ENCODE measurements at regions not wholly inside any gene's neighbourhood (a gene's known extent, or its start where the extent isn't known, plus 50 kb on each side); places are given as distances from the start of the nearest gene placed in this dataset.

DNA sequence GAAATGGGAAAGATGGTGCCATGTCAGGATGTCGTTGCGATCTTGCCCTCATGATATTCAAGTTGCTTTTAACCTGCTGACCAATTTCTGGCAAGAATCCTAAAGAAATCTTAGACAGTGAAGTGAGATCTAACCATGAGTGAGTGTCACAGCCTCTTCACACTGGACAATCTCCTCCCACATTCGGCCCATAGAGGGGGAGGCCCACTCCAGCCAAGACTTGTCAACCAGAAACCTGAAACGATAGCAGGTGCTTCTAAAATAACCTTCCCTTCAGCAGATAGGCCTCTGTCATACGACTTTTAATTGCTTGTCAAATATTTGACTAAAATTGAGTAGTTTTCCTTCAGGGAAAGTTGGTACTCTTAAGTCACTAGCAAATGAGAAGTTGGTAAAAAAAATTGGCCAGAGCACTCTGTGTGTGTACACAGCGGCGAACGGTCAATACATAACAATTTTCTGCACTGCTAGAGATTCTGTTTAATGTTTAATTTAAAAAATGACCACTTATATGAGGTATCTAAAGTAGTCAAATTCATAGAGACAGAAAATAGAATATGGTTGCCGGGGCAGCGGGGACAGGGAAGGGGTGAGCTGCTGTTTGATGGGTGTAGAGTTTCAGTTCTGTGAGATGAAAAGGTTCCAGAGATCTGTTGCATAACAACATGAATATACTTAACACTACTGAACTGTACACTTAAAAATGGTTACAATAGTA is 110.2 kb downstream of the VAPA start:
- DNase-seq, result no peak
- no peak overlapping the region for H3K27ac ChIP-seq (ENCODE audit: low read length)
- H3K27me3 ChIP-seq (replicated peaks in 1 of 2; ENCODE audit: control insufficient read depth in 2 of 2, extremely low read depth in 1 of 2, insufficient read depth in 2 of 2, low read length in 1 of 2), result no peaks in the 10 kb centered on the region
- H3K9me3 Mint-ChIP-seq, result no peaks in the 10 kb centered on the region
- no peak overlapping the region for H3K4me3 Mint-ChIP-seq
- WGBS (ENCODE audit: insufficient coverage), result 50% methylated on average over 1 of the region's 10 CpGs
- no peak for ATAC-seq (replicated peaks in 1 of 4)
- H3K4me1 ChIP-seq (ENCODE audit: control insufficient read depth in 1 of 2, extremely low read depth in 1 of 2, insufficient read depth in 2 of 2, low read length in 2 of 2), result peaks cover 0 to 3% of the 10 kb centered on the region in 2 experiments
- POLR2A ChIA-PET, result no interaction called here
- H3K36me3 ChIP-seq (ENCODE audit: control insufficient read depth in 2 of 2, extremely low read depth in 1 of 2, insufficient read depth in 1 of 2, low read length in 1 of 2), result no peaks in the 10 kb centered on the region
- H3K36me3 Mint-ChIP-seq, result no peaks in the 10 kb centered on the region
- no peaks in the 10 kb centered on the region for H3K4me1 Mint-ChIP-seq
- CTCF ChIA-PET, result no interaction called here
- H3K4me3 ChIP-seq (ENCODE audit: control insufficient read depth in 1 of 2, extremely low read depth in 1 of 2, low read length in 1 of 2), result no peak overlapping the region
- no peak overlapping the region for H3K27ac Mint-ChIP-seq
- no peaks in the 10 kb centered on the region for H3K27me3 Mint-ChIP-seq
- no peaks in the 10 kb centered on the region for H3K9me3 ChIP-seq

- H3K27ac ChIP-seq (ENCODE audit: low read length), result no peak overlapping the region
- Mint-ChIP-seq H3K27ac (no peak overlapping the region), H3K27me3 (peaks cover 0 to 4% of the 10 kb centered on the region in 2 donors), H3K4me1 (no peaks in the 10 kb centered on the region), H3K9me3 (no peaks in the 10 kb centered on the region), H3K36me3 (no peaks in the 10 kb centered on the region), H3K4me3 (no peak overlapping the region)
- no peak overlapping the region for H3K4me3 ChIP-seq (ENCODE audit: control insufficient read depth in 1 of 2, extremely low read depth in 1 of 2, low read length in 1 of 2)
- no peak for DNase-seq
- no peaks in the 10 kb centered on the region for H3K36me3 ChIP-seq (ENCODE audit: control insufficient read depth in 2 of 2, extremely low read depth in 1 of 2, insufficient read depth in 1 of 2, low read length in 1 of 2)
- ChIA-PET POLR2A (no interaction called here), CTCF (no interaction called here)
- no peak for ATAC-seq (replicated peaks in 1 of 4)
- no peaks in the 10 kb centered on the region for H3K9me3 ChIP-seq
- H3K4me1 ChIP-seq (ENCODE audit: control insufficient read depth in 1 of 2, extremely low read depth in 1 of 2, insufficient read depth in 2 of 2, low read length in 2 of 2), result no peaks in the 10 kb centered on the region
- peaks cover 0 to 11% of the 10 kb centered on the region in 2 experiments for H3K27me3 ChIP-seq (replicated peaks in 1 of 2; ENCODE audit: control insufficient read depth in 2 of 2, extremely low read depth in 1 of 2, insufficient read depth in 2 of 2, low read length in 1 of 2)
- WGBS (ENCODE audit: insufficient coverage), result 79% methylated on average over 6 of the region's 15 CpGs
These were observed 112.2 kb downstream of the VAPA start for GRCh38 chr18:10025711-10026670.

DNA sequence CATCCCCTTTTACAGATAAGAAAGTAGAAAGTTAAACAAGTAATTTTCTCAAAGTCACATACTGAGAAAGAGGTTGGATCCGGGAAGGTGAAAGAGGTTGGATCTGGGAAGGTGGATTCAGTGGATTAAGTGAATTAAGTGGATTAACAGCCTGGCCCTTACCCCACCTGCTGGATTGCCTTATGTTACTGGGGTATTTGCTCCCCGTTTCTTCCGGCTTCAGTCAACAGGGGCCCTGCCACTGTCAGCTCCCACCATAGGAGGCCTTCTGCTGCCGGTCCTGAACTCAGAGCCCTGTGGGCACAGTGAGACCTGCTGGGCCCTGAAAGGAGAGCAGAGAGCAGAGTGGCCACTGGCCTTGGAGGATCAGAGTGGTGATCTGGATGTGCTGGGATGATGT is 113.2 kb downstream of the VAPA start:
- H3K27me3 ChIP-seq (replicated peaks in 1 of 2; ENCODE audit: control insufficient read depth in 2 of 2, extremely low read depth in 1 of 2, insufficient read depth in 2 of 2, low read length in 1 of 2), result peaks cover 0 to 20% of the 10 kb centered on the region in 2 experiments
- Mint-ChIP-seq H3K9me3 (no peaks in the 10 kb centered on the region), H3K27me3 (peaks cover 0 to 13% of the 10 kb centered on the region in 2 donors), H3K36me3 (no peaks in the 10 kb centered on the region), H3K4me1 (no peaks in the 10 kb centered on the region), H3K4me3 (no peak overlapping the region), H3K27ac (no peak overlapping the region)
- POLR2A ChIA-PET, result no interaction called here
- CTCF ChIA-PET, result no interaction called here
- peaks cover 0 to under 1% of the 10 kb centered on the region in 2 experiments for H3K4me1 ChIP-seq (ENCODE audit: control insufficient read depth in 1 of 2, extremely low read depth in 1 of 2, insufficient read depth in 2 of 2, low read length in 2 of 2)
- H3K9me3 ChIP-seq, result no peaks in the 10 kb centered on the region
- H3K4me3 ChIP-seq (ENCODE audit: control insufficient read depth in 1 of 2, extremely low read depth in 1 of 2, low read length in 1 of 2), result no peak overlapping the region
- DNase-seq (no peak), ATAC-seq (replicated peaks in 1 of 4) (no peak)
- 96% methylated on average over 3 of the region's 4 CpGs for WGBS (ENCODE audit: insufficient coverage)
- H3K36me3 ChIP-seq (ENCODE audit: control insufficient read depth in 2 of 2, extremely low read depth in 1 of 2, insufficient read depth in 1 of 2, low read length in 1 of 2), result no peaks in the 10 kb centered on the region
- H3K27ac ChIP-seq (ENCODE audit: low read length), result no peak overlapping the region

- H3K4me1 Mint-ChIP-seq, result no peaks in the 10 kb centered on the region
- DNase-seq, result no peak
- H3K4me1 ChIP-seq (ENCODE audit: control insufficient read depth in 1 of 2, extremely low read depth in 1 of 2, insufficient read depth in 2 of 2, low read length in 2 of 2), result peaks cover 0 to 4% of the 10 kb centered on the region in 2 experiments
- no peaks in the 10 kb centered on the region for H3K9me3 ChIP-seq
- WGBS (ENCODE audit: insufficient coverage), result 96% methylated on average over 3 of the region's 3 CpGs
- POLR2A ChIA-PET, result no interaction called here
- H3K4me3 ChIP-seq (ENCODE audit: control insufficient read depth in 1 of 2, extremely low read depth in 1 of 2, low read length in 1 of 2), result no peak overlapping the region
- H3K36me3 ChIP-seq (ENCODE audit: control insufficient read depth in 2 of 2, extremely low read depth in 1 of 2, insufficient read depth in 1 of 2, low read length in 1 of 2), result no peaks in the 10 kb centered on the region
- CTCF ChIA-PET, result no interaction called here
- ATAC-seq (replicated peaks in 1 of 4), result no peak
- H3K27ac ChIP-seq (ENCODE audit: low read length), result no peak overlapping the region
- no peak overlapping the region for H3K27ac Mint-ChIP-seq
- peaks cover 0 to 14% of the 10 kb centered on the region in 2 donors for H3K27me3 Mint-ChIP-seq
- H3K9me3 Mint-ChIP-seq, result no peaks in the 10 kb centered on the region
- no peak overlapping the region for H3K4me3 Mint-ChIP-seq
- H3K27me3 ChIP-seq (replicated peaks in 1 of 2; ENCODE audit: control insufficient read depth in 2 of 2, extremely low read depth in 1 of 2, insufficient read depth in 2 of 2, low read length in 1 of 2), result peaks cover 0 to 24% of the 10 kb centered on the region in 2 experiments
- H3K36me3 Mint-ChIP-seq, result no peaks in the 10 kb centered on the region
These were observed 113.6 kb downstream of the VAPA start for GRCh38 chr18:10027461-10027860.

DNA sequence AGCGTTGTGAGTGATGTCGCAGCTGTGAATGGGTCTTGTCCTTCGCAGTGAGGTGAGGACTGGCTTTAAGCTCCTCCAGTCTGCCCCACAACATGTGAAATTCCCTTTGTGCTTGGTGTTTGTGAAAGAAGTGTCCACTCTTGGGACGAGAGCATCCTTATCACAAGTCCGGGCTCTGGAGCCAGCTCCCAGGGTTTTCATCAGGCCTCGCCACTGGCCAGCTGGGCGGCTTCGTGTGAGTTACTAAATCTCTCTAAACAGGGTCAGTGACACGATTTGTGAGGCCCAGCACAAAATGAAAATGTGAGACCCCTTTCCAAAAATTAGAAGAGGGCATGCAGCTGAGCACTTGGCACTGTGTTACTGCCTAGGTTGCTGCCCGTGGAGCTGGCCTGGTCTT is 115.9 kb downstream of the VAPA start:
- H3K9me3 Mint-ChIP-seq, result no peaks in the 10 kb centered on the region
- WGBS (ENCODE audit: insufficient coverage), result 79% methylated on average over 10 of the region's 10 CpGs
- H3K27ac Mint-ChIP-seq, result no peak overlapping the region
- H3K4me1 ChIP-seq (ENCODE audit: control insufficient read depth in 1 of 2, extremely low read depth in 1 of 2, insufficient read depth in 2 of 2, low read length in 2 of 2), result peaks cover 2 to 4% of the 10 kb centered on the region in 2 experiments
- H3K36me3 ChIP-seq (ENCODE audit: control insufficient read depth in 2 of 2, extremely low read depth in 1 of 2, insufficient read depth in 1 of 2, low read length in 1 of 2), result no peaks in the 10 kb centered on the region
- H3K4me3 Mint-ChIP-seq, result no peak overlapping the region
- H3K27ac ChIP-seq (ENCODE audit: low read length), result no peak overlapping the region
- no peak for ATAC-seq (replicated peaks in 1 of 4)
- ChIA-PET POLR2A (no interaction called here), CTCF (no interaction called here)
- DNase-seq, result no peak
- H3K4me3 ChIP-seq (ENCODE audit: control insufficient read depth in 1 of 2, extremely low read depth in 1 of 2, low read length in 1 of 2), result no peak overlapping the region
- peaks cover 4 to 8% (median 5%) of the 10 kb centered on the region in 3 donors for H3K4me1 Mint-ChIP-seq
- H3K9me3 ChIP-seq, result no peaks in the 10 kb centered on the region
- H3K36me3 Mint-ChIP-seq, result no peaks in the 10 kb centered on the region
- peaks cover 5 to 27% of the 10 kb centered on the region in 2 donors for H3K27me3 Mint-ChIP-seq
- peaks cover 0 to 31% of the 10 kb centered on the region in 2 experiments for H3K27me3 ChIP-seq (replicated peaks in 1 of 2; ENCODE audit: control insufficient read depth in 2 of 2, extremely low read depth in 1 of 2, insufficient read depth in 2 of 2, low read length in 1 of 2)

DNA sequence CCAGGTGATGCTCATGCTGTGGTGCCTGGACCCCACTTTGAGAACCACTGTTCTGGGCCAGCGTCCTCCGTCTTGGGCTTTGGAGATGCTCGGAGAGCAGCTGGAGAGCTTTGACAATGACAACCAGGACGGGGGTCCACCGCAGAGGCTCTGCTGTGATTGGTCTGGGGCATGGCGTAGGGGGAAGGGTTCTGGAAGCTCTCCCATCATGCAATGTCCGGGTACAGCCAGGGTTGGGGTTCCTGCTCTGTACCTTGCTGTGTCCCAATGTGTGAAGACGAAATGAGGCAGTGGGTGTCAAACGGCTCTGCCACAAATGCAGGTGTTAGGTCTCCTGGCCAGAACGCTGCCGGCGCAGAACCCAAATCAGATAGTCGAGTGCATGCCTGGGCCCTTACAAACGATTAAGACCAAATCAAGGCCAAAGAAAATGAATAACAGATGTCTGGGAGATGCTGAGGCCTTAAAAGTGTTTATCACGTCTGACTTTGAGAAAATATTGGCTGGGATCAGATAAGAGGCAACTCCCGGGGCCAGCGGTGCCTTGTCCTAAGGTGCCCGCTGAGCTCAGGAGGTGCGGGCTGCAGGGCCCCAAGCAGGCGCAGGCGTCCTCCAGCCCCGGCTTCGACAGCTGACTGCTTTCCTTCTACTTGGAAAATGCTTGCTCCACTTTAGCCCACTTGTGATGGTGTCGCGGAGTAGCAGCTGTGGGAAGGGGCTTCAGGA is 117.2 kb downstream of the VAPA start:
- DNase-seq (no peak), ATAC-seq (replicated peaks in 1 of 4) (no peak)
- no peak overlapping the region for H3K27ac Mint-ChIP-seq
- Histone ChIP-seq H3K4me1 (ENCODE audit: control insufficient read depth in 1 of 2, extremely low read depth in 1 of 2, insufficient read depth in 2 of 2, low read length in 2 of 2) (peaks cover 2 to 4% of the 10 kb centered on the region in 2 experiments), H3K9me3 (no peaks in the 10 kb centered on the region), H3K4me3 (ENCODE audit: control insufficient read depth in 1 of 2, extremely low read depth in 1 of 2, low read length in 1 of 2) (no peak overlapping the region), H3K36me3 (ENCODE audit: control insufficient read depth in 2 of 2, extremely low read depth in 1 of 2, insufficient read depth in 1 of 2, low read length in 1 of 2) (no peaks in the 10 kb centered on the region), H3K27me3 (replicated peaks in 1 of 2; ENCODE audit: control insufficient read depth in 2 of 2, extremely low read depth in 1 of 2, insufficient read depth in 2 of 2, low read length in 1 of 2) (peaks cover 0 to 34% of the 10 kb centered on the region in 2 experiments), H3K27ac (ENCODE audit: low read length) (no peak overlapping the region)
- H3K4me1 Mint-ChIP-seq, result peaks cover 4 to 8% (median 5%) of the 10 kb centered on the region in 3 donors
- no peaks in the 10 kb centered on the region for H3K9me3 Mint-ChIP-seq
- H3K4me3 Mint-ChIP-seq, result no peak overlapping the region
- WGBS (ENCODE audit: insufficient coverage), result 87% methylated on average over 18 of the region's 25 CpGs
- POLR2A ChIA-PET, result no interaction called here
- no peaks in the 10 kb centered on the region for H3K36me3 Mint-ChIP-seq
- CTCF ChIA-PET, result no interaction called here
- peaks cover 5 to 29% of the 10 kb centered on the region in 2 donors for H3K27me3 Mint-ChIP-seq

All from T-cell (primary cell).